ENCODE measurements at regions not wholly inside any gene's neighbourhood (a gene's known extent, or its start where the extent isn't known, plus 50 kb on each side); places are given as distances from the start of the nearest gene placed in this dataset.

- Histone ChIP-seq H3K27me3 (replicated peaks; ENCODE audit: insufficient read depth) (no peaks in the 10 kb centered on the region), H3K9ac (no peak overlapping the region), H3K4me3 (no peak overlapping the region), H3K36me3 (ENCODE audit: low read depth) (no peaks in the 10 kb centered on the region), H4K20me1 (ENCODE audit: insufficient read depth) (no peaks in the 10 kb centered on the region), H3K4me1 (ENCODE audit: insufficient read depth) (no peaks in the 10 kb centered on the region), H3K4me2 (ENCODE audit: unreplicated experiment) (no peak overlapping the region), H3K27ac (no peak overlapping the region), H2AFZ (no peak overlapping the region), H3K79me2 (ENCODE audit: insufficient read depth) (no peaks in the 10 kb centered on the region), H3K9me3 (ENCODE audit: low read depth) (no peaks in the 10 kb centered on the region), H3K9me2 (ENCODE audit: insufficient read depth) (no peaks in the 10 kb centered on the region), H3F3A (ENCODE audit: insufficient read depth) (no peaks in the 10 kb centered on the region)
- in situ Hi-C loops (cut with MboI) = no loop called here
- TF ChIP-seq EZH2phosphoT487 (IDR thresholded peaks at IDR 0.05; ENCODE audit: insufficient read depth, low read depth) (no peak), EZH2 (IDR thresholded peaks at IDR 0.05; ENCODE audit: insufficient read depth, poor library complexity, severe bottlenecking) (no peak)
- peak; percentile 15 for DNase-seq
- WGBS, 2 experiments (ENCODE audit: low coverage in 1 of 2, low lambda C conversion rate in 2 of 2, missing lambda C conversion rate in 2 of 2) = 35 to 36% methylated on average over 3 of the region's 3 CpGs
Observed at GRCh38 chr10:10540398-10540797, 477.3 kb upstream of the CELF2 start.

- Histone ChIP-seq H3K9ac (no peak overlapping the region), H3K36me3 (ENCODE audit: low read depth) (no peaks in the 10 kb centered on the region), H2AFZ (no peak overlapping the region), H3K79me2 (ENCODE audit: insufficient read depth) (no peaks in the 10 kb centered on the region), H3K27ac (no peak overlapping the region), H3K27me3 (replicated peaks; ENCODE audit: insufficient read depth) (no peaks in the 10 kb centered on the region), H4K20me1 (ENCODE audit: insufficient read depth) (no peaks in the 10 kb centered on the region), H3K4me3 (no peak overlapping the region), H3F3A (ENCODE audit: insufficient read depth) (no peaks in the 10 kb centered on the region), H3K9me3 (ENCODE audit: low read depth) (no peaks in the 10 kb centered on the region), H3K4me2 (ENCODE audit: unreplicated experiment) (no peak overlapping the region), H3K4me1 (ENCODE audit: insufficient read depth) (no peaks in the 10 kb centered on the region), H3K9me2 (ENCODE audit: insufficient read depth) (no peaks in the 10 kb centered on the region)
- 20 to 41% methylated on average over 1 of the region's 1 CpG for WGBS, 2 experiments (ENCODE audit: low coverage in 1 of 2, low lambda C conversion rate in 2 of 2, missing lambda C conversion rate in 2 of 2)
- TF ChIP-seq EZH2 (IDR thresholded peaks at IDR 0.05; ENCODE audit: insufficient read depth, poor library complexity, severe bottlenecking) (no peak), EZH2phosphoT487 (IDR thresholded peaks at IDR 0.05; ENCODE audit: insufficient read depth, low read depth) (no peak)
- in situ Hi-C loops (cut with MboI) = no loop called here
- peak; percentile 3 for DNase-seq
Observed at GRCh38 chr10:10542477-10542876, 475.2 kb upstream of the CELF2 start.

- H3K9me3 ChIP-seq (ENCODE audit: low read depth) = no peaks in the 10 kb centered on the region
- no peaks in the 10 kb centered on the region for H3K9me2 ChIP-seq (ENCODE audit: insufficient read depth)
- 80 to 81% methylated on average over 8 of the region's 8 CpGs for WGBS, 2 experiments (ENCODE audit: low coverage in 1 of 2, low lambda C conversion rate in 2 of 2, missing lambda C conversion rate in 2 of 2)
- H2AFZ ChIP-seq = no peak overlapping the region
- H4K20me1 ChIP-seq (ENCODE audit: insufficient read depth) = no peaks in the 10 kb centered on the region
- no peak overlapping the region for H3K4me2 ChIP-seq (ENCODE audit: unreplicated experiment)
- in situ Hi-C loops (cut with MboI) = no loop called here
- no peak overlapping the region for H3K9ac ChIP-seq
- H3K4me1 ChIP-seq (ENCODE audit: insufficient read depth) = no peaks in the 10 kb centered on the region
- TF ChIP-seq EZH2 (IDR thresholded peaks at IDR 0.05; ENCODE audit: insufficient read depth, poor library complexity, severe bottlenecking) = no peak
- no peak for TF ChIP-seq EZH2phosphoT487 (IDR thresholded peaks at IDR 0.05; ENCODE audit: insufficient read depth, low read depth)
- no peaks in the 10 kb centered on the region for H3K36me3 ChIP-seq (ENCODE audit: low read depth)
- no peaks in the 10 kb centered on the region for H3K79me2 ChIP-seq (ENCODE audit: insufficient read depth)
- H3K4me3 ChIP-seq = no peak overlapping the region
- H3F3A ChIP-seq (ENCODE audit: insufficient read depth) = no peaks in the 10 kb centered on the region
- H3K27me3 ChIP-seq (replicated peaks; ENCODE audit: insufficient read depth) = no peaks in the 10 kb centered on the region
- no peak for DNase-seq
- no peak overlapping the region for H3K27ac ChIP-seq
Observed at GRCh38 chr10:10544890-10545289, 472.8 kb upstream of the CELF2 start.

- WGBS, 2 experiments (ENCODE audit: low coverage in 1 of 2, low lambda C conversion rate in 2 of 2, missing lambda C conversion rate in 2 of 2) = 51 to 63% methylated on average over 5 of the region's 5 CpGs
- in situ Hi-C loops (cut with MboI) = no loop called here
Observed at GRCh38 chr10:10545771-10546170, 471.9 kb upstream of the CELF2 start.

More at GRCh38 chr10:10545771-10546170, 471.9 kb upstream of the CELF2 start:
- no peaks in the 10 kb centered on the region for H3K4me1 ChIP-seq (ENCODE audit: insufficient read depth)
- no peaks in the 10 kb centered on the region for H4K20me1 ChIP-seq (ENCODE audit: insufficient read depth)
- no peak overlapping the region for H2AFZ ChIP-seq
- TF ChIP-seq EZH2phosphoT487 (IDR thresholded peaks at IDR 0.05; ENCODE audit: insufficient read depth, low read depth) (no peak), EZH2 (IDR thresholded peaks at IDR 0.05; ENCODE audit: insufficient read depth, poor library complexity, severe bottlenecking) (no peak)
- H3F3A ChIP-seq (ENCODE audit: insufficient read depth) = no peaks in the 10 kb centered on the region
- H3K79me2 ChIP-seq (ENCODE audit: insufficient read depth) = no peaks in the 10 kb centered on the region
- no peak for DNase-seq
- no peaks in the 10 kb centered on the region for H3K9me3 ChIP-seq (ENCODE audit: low read depth)
- H3K9me2 ChIP-seq (ENCODE audit: insufficient read depth) = no peaks in the 10 kb centered on the region
- H3K9ac ChIP-seq = no peak overlapping the region
- H3K27ac ChIP-seq = no peak overlapping the region
- H3K4me2 ChIP-seq (ENCODE audit: unreplicated experiment) = no peak overlapping the region
- H3K36me3 ChIP-seq (ENCODE audit: low read depth) = no peaks in the 10 kb centered on the region
- no peaks in the 10 kb centered on the region for H3K27me3 ChIP-seq (replicated peaks; ENCODE audit: insufficient read depth)
- H3K4me3 ChIP-seq = no peak overlapping the region
